Vagina (tissue), 2 donors: ENCODE measurements at regions not wholly inside any gene's neighbourhood (a gene's known extent, or its start where the extent isn't known, plus 50 kb on each side); places are given as distances from the start of the nearest gene placed in this dataset.
"Not testable (repeated sequence)": the region's sequence is repeated elsewhere in the genome, so short reads cannot be mapped to it uniquely, and the experiment has no call there.

Experiments used
- CTCF ChIP-seq, 3 experiments: fragments of 450-650 bp in 2 of 3; fragments of 200-600 bp in 1 of 3; sonication (generic) in 1 of 3; IDR thresholded peaks; one replicate each; pipeline ENCODE4 v1.5.1; 2017 to 2019; ENCODE audit warnings: antibody characterized with exemption in 3 of 3, mild to moderate bottlenecking in 2 of 3, moderate library complexity in 2 of 3
- POLR2A ChIP-seq, 2 donors: fragments of 450-650 bp; IDR thresholded peaks; one replicate each; pipeline ENCODE4 v1.6.1; 2017; ENCODE audit warnings: antibody characterized with exemption in 2 of 2, mild to moderate bottlenecking in 2 of 2, moderate library complexity in 2 of 2

- not testable (repeated sequence) for TF ChIP-seq CTCF, POLR2A (IDR thresholded peaks at IDR 0.05)
Measured at GRCh38 chr3:181183057-181183456, 193.5 kb upstream of the DNAJC19 start.
